Peyer's patch (tissue), 4 donors: ENCODE measurements at regions not wholly inside any gene's neighbourhood (a gene's known extent, or its start where the extent isn't known, plus 50 kb on each side); places are given as distances from the start of the nearest gene placed in this dataset.

ENCODE experiments used
- DNase-seq, 3 donors: peaks; one replicate each; pipeline ENCODE4 v3.0.0-alpha.2; 2017 to 2019
- H3K27ac ChIP-seq, 4 donors: fragments of 200-600 bp; sonication (generic); one replicate each; pipeline ENCODE4 v1.5.1; 2016 to 2019
- H3K27me3 ChIP-seq, 2 donors: fragments of 200-600 bp; sonication (generic); one replicate each; pipeline ENCODE4 v1.5.1; 2019
- H3K36me3 ChIP-seq, 3 donors: fragments of 200-600 bp; sonication (generic); one replicate each; pipeline ENCODE4 v1.5.1; 2016 to 2019
- H3K4me1 ChIP-seq, 4 donors: fragments of 200-600 bp; sonication (generic); one replicate each; pipeline ENCODE4 v1.5.1; 2016 to 2019
- H3K4me3 ChIP-seq, 4 donors: fragments of 200-600 bp; sonication (generic); 1 replicate in 3 of 4; 2 replicates in 1 of 4; pipeline ENCODE4 v1.5.1; 2016 to 2019; ENCODE audit warnings: mild to moderate bottlenecking in 1 of 4
- H3K9me3 ChIP-seq, 4 donors: fragments of 200-600 bp; sonication (generic); one replicate each; pipeline ENCODE4 v1.5.1; 2016 to 2019; ENCODE audit warnings: mild to moderate bottlenecking in 1 of 4
- POLR2A ChIP-seq, 2 donors: fragments of 450-650 bp; IDR thresholded peaks; one replicate each; pipeline ENCODE4 v1.5.1; 2017; ENCODE audit warnings: antibody characterized with exemption in 2 of 2, mild to moderate bottlenecking in 2 of 2, moderate library complexity in 2 of 2
- TF ChIP-seq, protein P1 (sequence below), 6 experiments: fragments of 450-650 bp in 4 of 6; fragments of 200-600 bp in 2 of 6; sonication (generic) in 1 of 6; IDR thresholded peaks; one replicate each; pipeline ENCODE4 v1.5.1; 2017 to 2019; ENCODE audit warnings: antibody characterized with exemption in 6 of 6, mild to moderate bottlenecking in 3 of 6, moderate library complexity in 1 of 6

DNA sequence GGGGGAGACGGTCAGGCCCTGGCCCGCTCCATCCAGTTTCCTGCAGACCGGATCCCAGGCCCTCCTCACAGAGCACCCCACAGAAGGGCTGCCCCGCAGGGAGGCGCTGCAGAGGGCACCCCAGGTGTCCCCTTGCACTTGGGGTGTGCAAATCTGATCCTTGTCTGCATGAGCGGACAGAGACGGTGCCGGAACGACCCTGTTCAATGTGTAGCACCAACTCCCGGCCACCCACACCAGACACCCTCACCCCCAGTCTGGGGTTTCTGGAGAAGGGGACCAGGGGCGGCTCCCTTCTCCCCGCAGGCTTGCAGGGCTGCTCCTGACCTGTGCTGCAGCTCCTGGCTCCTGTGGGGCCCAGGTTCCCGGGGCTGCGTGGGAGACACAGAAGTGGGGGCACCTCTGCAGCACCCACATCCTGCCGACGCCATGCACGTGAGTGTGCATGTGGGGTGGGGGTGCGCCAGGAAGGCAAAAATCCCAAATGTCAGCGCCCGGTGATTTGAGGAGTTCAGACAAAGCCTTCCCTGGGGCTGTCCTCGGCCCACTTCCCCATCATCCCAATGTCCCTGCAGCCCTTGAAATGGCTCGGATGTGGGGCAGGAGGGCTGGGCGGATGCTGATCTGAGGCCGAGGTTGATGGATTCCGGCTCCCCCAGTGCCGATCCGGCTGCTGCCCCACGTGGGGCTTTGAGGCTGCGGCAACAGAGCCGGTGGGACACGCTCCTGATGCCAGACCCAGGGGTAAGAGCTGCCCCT is 85.3 kb upstream of the BHLHE23 start:
- Histone ChIP-seq H3K36me3 (no peaks in the 10 kb centered on the region), H3K9me3 (no peaks in the 10 kb centered on the region), H3K27me3 (no peaks in the 10 kb centered on the region), H3K27ac (no peak overlapping the region), H3K4me3 (no peak overlapping the region), H3K4me1 (no peaks in the 10 kb centered on the region)
- no peak for TF ChIP-seq POLR2A (IDR thresholded peaks at IDR 0.05)
- TF ChIP-seq, protein P1, sequence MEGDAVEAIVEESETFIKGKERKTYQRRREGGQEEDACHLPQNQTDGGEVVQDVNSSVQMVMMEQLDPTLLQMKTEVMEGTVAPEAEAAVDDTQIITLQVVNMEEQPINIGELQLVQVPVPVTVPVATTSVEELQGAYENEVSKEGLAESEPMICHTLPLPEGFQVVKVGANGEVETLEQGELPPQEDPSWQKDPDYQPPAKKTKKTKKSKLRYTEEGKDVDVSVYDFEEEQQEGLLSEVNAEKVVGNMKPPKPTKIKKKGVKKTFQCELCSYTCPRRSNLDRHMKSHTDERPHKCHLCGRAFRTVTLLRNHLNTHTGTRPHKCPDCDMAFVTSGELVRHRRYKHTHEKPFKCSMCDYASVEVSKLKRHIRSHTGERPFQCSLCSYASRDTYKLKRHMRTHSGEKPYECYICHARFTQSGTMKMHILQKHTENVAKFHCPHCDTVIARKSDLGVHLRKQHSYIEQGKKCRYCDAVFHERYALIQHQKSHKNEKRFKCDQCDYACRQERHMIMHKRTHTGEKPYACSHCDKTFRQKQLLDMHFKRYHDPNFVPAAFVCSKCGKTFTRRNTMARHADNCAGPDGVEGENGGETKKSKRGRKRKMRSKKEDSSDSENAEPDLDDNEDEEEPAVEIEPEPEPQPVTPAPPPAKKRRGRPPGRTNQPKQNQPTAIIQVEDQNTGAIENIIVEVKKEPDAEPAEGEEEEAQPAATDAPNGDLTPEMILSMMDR (IDR thresholded peaks at IDR 0.05), result no peak
- DNase-seq, result peak in 2 of 3 donors; percentile 21 to 36

DNA sequence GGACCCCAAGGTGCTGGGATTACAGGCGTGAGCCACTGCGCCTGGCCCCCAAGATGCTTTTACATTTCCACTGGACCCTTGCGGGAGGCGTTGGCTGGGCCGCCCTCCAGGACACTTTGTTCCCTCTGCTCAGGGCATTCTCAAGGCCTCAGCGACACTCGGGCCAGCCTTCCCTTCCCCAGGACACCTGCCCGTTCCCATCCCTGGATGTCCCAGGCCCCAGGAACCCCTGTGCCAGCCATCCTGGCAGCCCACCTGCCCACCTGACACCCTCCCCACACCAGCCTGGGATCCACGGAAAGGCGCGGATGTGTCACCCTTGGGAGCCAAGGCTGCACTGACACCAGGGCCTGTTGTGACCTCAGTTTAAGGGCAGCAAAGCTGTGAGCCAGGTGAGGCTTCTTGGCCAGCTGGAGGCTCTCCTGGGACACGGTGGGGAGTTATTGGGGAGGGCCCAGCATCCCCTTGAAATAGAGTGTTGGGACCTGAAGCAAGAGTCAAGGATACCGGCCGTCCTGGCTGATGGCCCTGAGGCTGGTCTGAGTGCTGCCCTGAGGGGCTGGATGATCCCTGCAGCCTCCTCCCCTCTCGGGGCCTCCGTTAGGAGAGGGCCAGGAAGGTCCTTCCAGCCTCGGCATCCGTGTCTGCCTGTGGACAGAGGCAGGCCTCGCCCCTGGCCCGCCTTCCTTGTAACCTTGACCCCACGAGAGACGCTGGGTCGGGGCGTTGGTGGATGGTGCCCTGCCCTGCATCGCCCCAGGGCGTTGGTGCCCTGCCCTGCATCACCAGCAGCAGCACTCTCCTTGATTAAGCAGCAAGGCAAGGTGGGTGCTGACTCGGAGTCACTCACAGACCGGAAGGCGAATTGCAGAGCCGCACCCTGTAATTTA is 84.2 kb upstream of the BHLHE23 start:
- Histone ChIP-seq H3K4me3 (no peak overlapping the region), H3K4me1 (no peaks in the 10 kb centered on the region), H3K36me3 (no peaks in the 10 kb centered on the region), H3K9me3 (no peaks in the 10 kb centered on the region), H3K27me3 (no peaks in the 10 kb centered on the region), H3K27ac (no peak overlapping the region)
- no peak for TF ChIP-seq POLR2A (IDR thresholded peaks at IDR 0.05)
- TF ChIP-seq, protein P1 (IDR thresholded peaks at IDR 0.05), result no peak
- DNase-seq, result peak in 2 of 3 donors; percentile 37 to 40

DNA sequence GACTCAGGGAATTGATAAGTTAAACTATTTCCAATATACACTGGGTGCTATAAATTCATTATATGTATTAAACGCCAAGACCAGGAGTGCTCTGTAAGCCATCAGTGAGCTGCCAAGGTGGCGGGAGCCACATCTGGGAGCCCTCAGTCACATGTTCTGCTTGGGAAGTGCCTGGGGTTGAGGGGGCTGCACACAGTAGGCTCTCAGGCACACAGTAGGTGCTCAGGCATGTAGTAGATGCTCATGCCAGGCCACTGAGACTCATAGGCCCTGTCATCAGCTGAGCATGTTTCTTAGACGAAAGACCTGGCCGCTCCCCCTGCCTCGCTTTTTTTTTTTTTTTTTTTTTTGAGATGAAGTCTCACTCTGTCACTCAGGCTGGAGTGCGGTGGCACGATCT is 83.3 kb upstream of the BHLHE23 start:
- H3K4me3 ChIP-seq, result no peak overlapping the region
- H3K36me3 ChIP-seq, result no peaks in the 10 kb centered on the region
- DNase-seq, result peak in 1 of 3 donors; percentile 5
- TF ChIP-seq, protein P1 (IDR thresholded peaks at IDR 0.05), result no peak
- no peak for TF ChIP-seq POLR2A (IDR thresholded peaks at IDR 0.05)
- H3K4me1 ChIP-seq, result no peaks in the 10 kb centered on the region
- no peaks in the 10 kb centered on the region for H3K27me3 ChIP-seq
- no peak overlapping the region for H3K27ac ChIP-seq
- no peaks in the 10 kb centered on the region for H3K9me3 ChIP-seq

DNA sequence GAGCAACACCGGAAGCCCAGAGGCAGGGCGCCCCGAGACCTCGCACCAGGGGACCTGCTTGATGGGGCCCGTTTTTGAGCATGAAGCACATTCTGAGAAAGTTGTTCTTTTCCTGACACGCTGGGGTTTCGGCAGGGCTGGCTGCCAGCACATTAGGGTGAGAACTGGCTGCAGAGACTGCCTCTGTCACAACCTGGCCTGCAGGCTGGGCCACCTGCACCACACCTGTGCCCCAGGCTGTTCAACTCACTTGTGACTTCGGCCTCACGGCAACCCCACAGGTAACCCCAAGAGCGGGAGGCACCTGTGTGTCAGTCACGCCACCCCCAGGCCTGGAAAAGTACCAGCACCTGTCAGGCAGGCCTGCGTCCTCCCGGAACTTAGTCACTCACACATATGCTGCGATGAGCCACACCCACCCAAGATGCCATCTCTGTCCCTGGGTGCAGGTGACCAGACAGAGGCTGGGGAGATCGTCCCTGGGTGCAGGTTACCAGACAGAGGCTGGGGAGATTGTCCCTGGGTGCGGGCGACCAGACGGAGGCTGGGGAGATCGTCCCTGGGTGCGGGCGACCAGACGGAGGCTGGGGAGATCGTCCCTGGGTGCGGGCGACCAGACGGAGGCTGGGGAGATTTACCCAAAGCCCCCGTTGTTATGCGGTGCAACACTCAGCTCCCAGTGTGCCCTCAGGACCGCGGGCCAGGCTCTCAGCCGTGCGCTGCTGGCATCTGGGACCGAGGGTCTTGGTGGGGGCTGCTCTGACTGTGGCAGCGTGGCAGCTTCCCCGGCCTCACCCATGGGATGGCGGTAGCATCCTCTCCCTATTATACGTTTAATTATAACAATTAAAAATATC is 82.5 kb upstream of the BHLHE23 start:
- TF ChIP-seq, protein P1 (IDR thresholded peaks at IDR 0.05), result no peak
- TF ChIP-seq POLR2A (IDR thresholded peaks at IDR 0.05), result no peak
- Histone ChIP-seq H3K27ac (no peak overlapping the region), H3K36me3 (no peaks in the 10 kb centered on the region), H3K9me3 (no peaks in the 10 kb centered on the region), H3K4me3 (no peak overlapping the region), H3K4me1 (no peaks in the 10 kb centered on the region), H3K27me3 (no peaks in the 10 kb centered on the region)
- DNase-seq, result peak in 2 of 3 donors; percentile 34 to 46
